ENCODE measurements at regions not wholly inside any gene's neighbourhood (a gene's known extent, or its start where the extent isn't known, plus 50 kb on each side); places are given as distances from the start of the nearest gene placed in this dataset.

DNA sequence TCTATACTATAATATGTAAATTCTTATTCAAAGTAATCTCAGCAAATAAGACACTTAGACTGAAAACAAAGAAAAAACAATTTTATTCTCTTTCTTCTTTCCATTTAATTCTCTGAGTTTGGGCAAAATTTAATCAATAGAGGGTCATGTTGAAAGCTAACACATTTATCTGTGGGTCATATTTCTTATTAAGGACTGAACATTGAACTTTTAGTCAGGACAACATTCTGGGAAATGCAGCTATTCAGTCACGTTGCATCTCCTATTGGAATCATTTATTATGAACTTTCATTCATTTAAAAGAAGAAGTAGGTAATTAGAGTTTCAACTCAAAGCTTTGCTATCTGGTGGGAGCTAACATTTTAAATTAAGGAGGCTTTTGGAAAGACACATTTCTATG is 372.5 kb downstream of the MAN2A1 start:
- Histone ChIP-seq H3K4me3 (IDR thresholded peaks at IDR 0.05; ENCODE audit: insufficient read depth, low read depth, low read length) (no peak overlapping the region), H3K4me2 (no peak overlapping the region), H3K27me3 (ENCODE audit: insufficient read depth, low read depth) (no peaks in the 10 kb centered on the region), H3K9ac (no peak overlapping the region), H3K79me2 (ENCODE audit: insufficient read depth, low read depth) (no peaks in the 10 kb centered on the region), H4K20me1 (ENCODE audit: insufficient read depth) (no peaks in the 10 kb centered on the region), H3K4me1 (ENCODE audit: low read depth, poor library complexity, severe bottlenecking) (peaks cover 9% of the 10 kb centered on the region), H3K27ac (no peak overlapping the region), H3K36me3 (ENCODE audit: insufficient read depth) (no peaks in the 10 kb centered on the region), H2AFZ (ENCODE audit: low read depth) (no peak overlapping the region)
- TF ChIP-seq, protein P1, sequence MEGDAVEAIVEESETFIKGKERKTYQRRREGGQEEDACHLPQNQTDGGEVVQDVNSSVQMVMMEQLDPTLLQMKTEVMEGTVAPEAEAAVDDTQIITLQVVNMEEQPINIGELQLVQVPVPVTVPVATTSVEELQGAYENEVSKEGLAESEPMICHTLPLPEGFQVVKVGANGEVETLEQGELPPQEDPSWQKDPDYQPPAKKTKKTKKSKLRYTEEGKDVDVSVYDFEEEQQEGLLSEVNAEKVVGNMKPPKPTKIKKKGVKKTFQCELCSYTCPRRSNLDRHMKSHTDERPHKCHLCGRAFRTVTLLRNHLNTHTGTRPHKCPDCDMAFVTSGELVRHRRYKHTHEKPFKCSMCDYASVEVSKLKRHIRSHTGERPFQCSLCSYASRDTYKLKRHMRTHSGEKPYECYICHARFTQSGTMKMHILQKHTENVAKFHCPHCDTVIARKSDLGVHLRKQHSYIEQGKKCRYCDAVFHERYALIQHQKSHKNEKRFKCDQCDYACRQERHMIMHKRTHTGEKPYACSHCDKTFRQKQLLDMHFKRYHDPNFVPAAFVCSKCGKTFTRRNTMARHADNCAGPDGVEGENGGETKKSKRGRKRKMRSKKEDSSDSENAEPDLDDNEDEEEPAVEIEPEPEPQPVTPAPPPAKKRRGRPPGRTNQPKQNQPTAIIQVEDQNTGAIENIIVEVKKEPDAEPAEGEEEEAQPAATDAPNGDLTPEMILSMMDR (conservative IDR thresholded peaks at IDR 0.05; ENCODE audit: low read depth, low read length) = no peak

DNA sequence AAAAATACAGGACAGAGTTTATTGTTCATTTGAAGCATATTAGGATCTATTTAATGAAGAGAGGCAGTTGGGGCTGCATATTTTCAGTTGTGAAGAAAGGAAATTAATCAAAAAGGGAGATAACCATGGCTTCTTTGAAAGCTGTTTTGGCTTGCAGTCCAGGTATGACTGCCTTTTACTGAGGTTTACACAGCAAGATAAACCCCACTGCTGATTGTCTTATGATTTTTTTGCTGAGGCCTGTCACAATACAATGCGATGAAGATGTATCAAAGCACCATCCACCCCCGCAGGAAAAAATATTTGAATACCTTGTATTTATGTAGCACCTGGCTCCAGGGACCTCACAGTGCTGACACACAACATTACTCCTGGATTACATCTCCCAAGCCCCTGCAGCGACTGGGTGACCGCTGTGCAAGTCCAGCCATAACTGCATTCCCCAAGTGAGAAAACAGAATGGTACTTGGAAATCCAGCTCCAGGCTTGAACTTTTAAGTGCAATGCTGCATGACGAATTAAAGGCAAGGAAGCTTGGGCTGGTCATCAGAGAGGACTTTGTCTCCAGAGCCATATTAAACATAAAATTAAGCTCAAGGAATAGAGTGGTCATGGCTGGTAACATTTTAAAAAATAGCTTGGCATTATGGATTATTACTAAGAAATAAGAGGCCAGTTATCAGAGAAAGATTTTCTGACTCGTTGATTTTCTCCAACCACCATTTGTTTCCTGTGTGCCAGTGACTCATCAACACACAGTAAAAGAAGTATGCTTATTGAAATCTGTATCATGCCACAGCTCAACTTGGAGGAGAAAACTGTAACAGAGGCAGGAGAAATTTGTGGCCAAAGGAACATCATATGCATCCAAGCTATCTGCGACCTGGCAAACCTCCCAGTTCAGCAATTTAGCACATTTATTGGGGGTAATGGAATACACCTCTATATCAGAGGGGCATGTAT is 374.2 kb downstream of the MAN2A1 start:
- H3K9ac ChIP-seq = no peak overlapping the region
- H4K20me1 ChIP-seq (ENCODE audit: insufficient read depth) = no peaks in the 10 kb centered on the region
- no peak overlapping the region for H3K4me3 ChIP-seq (IDR thresholded peaks at IDR 0.05; ENCODE audit: insufficient read depth, low read depth, low read length)
- H3K79me2 ChIP-seq (ENCODE audit: insufficient read depth, low read depth) = no peaks in the 10 kb centered on the region
- no peak overlapping the region for H3K27ac ChIP-seq
- no peak overlapping the region for H2AFZ ChIP-seq (ENCODE audit: low read depth)
- H3K36me3 ChIP-seq (ENCODE audit: insufficient read depth) = no peaks in the 10 kb centered on the region
- TF ChIP-seq, protein P1 (conservative IDR thresholded peaks at IDR 0.05; ENCODE audit: low read depth, low read length) = no peak
- no peaks in the 10 kb centered on the region for H3K27me3 ChIP-seq (ENCODE audit: insufficient read depth, low read depth)
- no peak overlapping the region for H3K4me2 ChIP-seq
- no peaks in the 10 kb centered on the region for H3K4me1 ChIP-seq (ENCODE audit: low read depth, poor library complexity, severe bottlenecking)

DNA sequence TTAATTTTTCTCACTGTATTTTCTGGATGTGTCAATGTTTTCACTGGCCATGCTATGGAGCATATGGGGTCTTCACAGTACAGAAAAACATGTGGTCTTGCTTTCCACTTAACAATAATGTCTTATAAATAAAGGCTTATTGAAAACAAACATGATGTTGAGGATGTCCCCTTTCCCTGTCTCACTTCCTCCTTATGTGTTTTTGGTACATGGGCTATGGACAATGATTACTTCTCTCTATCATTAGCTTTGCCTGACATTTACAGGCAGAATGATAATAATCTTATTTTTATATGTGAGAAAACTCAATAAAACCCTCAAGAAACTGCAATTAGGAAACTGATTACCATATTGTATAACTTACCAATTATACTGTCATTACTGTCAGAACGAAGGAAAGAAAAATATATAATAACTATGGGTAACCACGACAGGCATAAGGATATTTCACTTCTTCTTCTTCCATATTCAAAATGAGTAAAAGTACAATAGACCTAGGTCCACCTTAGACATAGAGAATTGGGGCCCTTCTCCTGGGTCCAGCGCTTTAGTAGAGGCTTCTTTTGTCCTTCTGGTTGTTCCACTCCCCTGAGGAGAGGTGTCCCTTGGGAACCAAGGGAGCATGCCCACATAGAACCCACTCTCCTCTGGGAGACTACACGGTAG is 375.0 kb downstream of the MAN2A1 start:
- Histone ChIP-seq H3K36me3 (ENCODE audit: insufficient read depth) (no peaks in the 10 kb centered on the region), H3K27ac (no peak overlapping the region), H3K4me3 (IDR thresholded peaks at IDR 0.05; ENCODE audit: insufficient read depth, low read depth, low read length) (no peak overlapping the region), H3K79me2 (ENCODE audit: insufficient read depth, low read depth) (no peaks in the 10 kb centered on the region), H3K4me1 (ENCODE audit: low read depth, poor library complexity, severe bottlenecking) (no peaks in the 10 kb centered on the region), H3K27me3 (ENCODE audit: insufficient read depth, low read depth) (no peaks in the 10 kb centered on the region), H3K4me2 (no peak overlapping the region), H2AFZ (ENCODE audit: low read depth) (no peak overlapping the region), H3K9ac (no peak overlapping the region), H4K20me1 (ENCODE audit: insufficient read depth) (no peaks in the 10 kb centered on the region)
- TF ChIP-seq, protein P1 (conservative IDR thresholded peaks at IDR 0.05; ENCODE audit: low read depth, low read length) = no peak

DNA sequence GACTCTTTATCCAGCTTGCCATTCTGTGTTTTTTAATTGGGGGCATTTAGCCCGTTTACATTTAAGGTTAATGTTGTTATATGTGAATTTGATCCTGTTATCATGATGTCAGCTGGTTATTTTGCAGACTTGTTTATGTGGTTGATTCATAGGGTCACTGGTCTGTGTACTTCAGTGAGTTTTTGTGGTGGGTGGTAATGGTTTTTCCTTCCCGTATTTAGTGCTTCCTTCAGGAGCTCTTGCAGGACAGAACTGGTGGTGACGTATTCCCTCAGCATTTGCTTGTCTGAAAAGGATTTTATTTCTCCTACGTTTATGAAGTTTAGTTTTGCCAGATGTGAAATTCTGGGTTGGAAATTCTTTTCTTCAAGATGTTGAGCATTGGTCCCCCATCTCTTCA is 381.1 kb downstream of the MAN2A1 start:
- TF ChIP-seq, protein P1 (conservative IDR thresholded peaks at IDR 0.05; ENCODE audit: low read depth, low read length) = no peak
- Histone ChIP-seq H3K4me3 (IDR thresholded peaks at IDR 0.05; ENCODE audit: insufficient read depth, low read depth, low read length) (no peak overlapping the region), H3K27ac (no peak overlapping the region), H3K4me2 (no peak overlapping the region), H3K27me3 (ENCODE audit: insufficient read depth, low read depth) (no peaks in the 10 kb centered on the region), H2AFZ (ENCODE audit: low read depth) (no peak overlapping the region), H3K79me2 (ENCODE audit: insufficient read depth, low read depth) (no peaks in the 10 kb centered on the region), H4K20me1 (ENCODE audit: insufficient read depth) (no peaks in the 10 kb centered on the region), H3K4me1 (ENCODE audit: low read depth, poor library complexity, severe bottlenecking) (no peaks in the 10 kb centered on the region), H3K9ac (no peak overlapping the region), H3K36me3 (ENCODE audit: insufficient read depth) (no peaks in the 10 kb centered on the region)

Measured in KMS-11 (cell line).